ENCODE measurements at regions not wholly inside any gene's neighbourhood (a gene's known extent, or its start where the extent isn't known, plus 50 kb on each side); places are given as distances from the start of the nearest gene placed in this dataset.

- TF ChIP-seq POLR2A (IDR thresholded peaks at IDR 0.05) = no peak
- TF ChIP-seq, protein P1, sequence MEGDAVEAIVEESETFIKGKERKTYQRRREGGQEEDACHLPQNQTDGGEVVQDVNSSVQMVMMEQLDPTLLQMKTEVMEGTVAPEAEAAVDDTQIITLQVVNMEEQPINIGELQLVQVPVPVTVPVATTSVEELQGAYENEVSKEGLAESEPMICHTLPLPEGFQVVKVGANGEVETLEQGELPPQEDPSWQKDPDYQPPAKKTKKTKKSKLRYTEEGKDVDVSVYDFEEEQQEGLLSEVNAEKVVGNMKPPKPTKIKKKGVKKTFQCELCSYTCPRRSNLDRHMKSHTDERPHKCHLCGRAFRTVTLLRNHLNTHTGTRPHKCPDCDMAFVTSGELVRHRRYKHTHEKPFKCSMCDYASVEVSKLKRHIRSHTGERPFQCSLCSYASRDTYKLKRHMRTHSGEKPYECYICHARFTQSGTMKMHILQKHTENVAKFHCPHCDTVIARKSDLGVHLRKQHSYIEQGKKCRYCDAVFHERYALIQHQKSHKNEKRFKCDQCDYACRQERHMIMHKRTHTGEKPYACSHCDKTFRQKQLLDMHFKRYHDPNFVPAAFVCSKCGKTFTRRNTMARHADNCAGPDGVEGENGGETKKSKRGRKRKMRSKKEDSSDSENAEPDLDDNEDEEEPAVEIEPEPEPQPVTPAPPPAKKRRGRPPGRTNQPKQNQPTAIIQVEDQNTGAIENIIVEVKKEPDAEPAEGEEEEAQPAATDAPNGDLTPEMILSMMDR (IDR thresholded peaks at IDR 0.05) = no peak
- no peak for TF ChIP-seq POLR2AphosphoS5 (IDR thresholded peaks at IDR 0.05)
Measured at GRCh38 chr6:137717074-137718073, 149.7 kb upstream of the TNFAIP3 start.
